Fibroblast of gingiva (primary cell): ENCODE measurements at regions not wholly inside any gene's neighbourhood (a gene's known extent, or its start where the extent isn't known, plus 50 kb on each side); places are given as distances from the start of the nearest gene placed in this dataset.
"Not testable (repeated sequence)": the region's sequence is repeated elsewhere in the genome, so short reads cannot be mapped to it uniquely, and the experiment has no call there.

Experiments
- DNase-seq: peaks from one replicate; pipeline ENCODE4 v3.0.0-alpha.2; 2011; ENCODE audit warnings: low read depth

DNA sequence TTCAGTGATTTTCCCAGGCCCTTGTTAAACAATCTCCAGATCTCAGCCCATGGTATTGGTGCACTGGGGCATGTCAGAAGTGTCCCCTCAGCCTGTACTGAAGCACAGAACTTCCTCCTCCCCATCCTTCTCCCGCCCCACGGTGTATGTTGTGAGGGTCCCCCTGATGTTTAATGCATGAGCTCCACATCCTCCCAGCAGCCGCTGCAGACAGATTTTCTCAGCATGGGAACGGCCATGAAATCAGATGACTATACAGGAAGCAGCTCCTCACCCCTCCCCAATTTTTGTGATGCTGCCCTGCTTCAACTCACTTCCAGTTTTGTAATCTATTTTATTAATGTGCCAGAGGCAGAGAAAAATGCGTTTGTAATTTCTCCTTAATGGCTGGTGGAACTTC is 406.0 kb downstream of the MIAT start:
- DNase-seq, result no peak

DNA sequence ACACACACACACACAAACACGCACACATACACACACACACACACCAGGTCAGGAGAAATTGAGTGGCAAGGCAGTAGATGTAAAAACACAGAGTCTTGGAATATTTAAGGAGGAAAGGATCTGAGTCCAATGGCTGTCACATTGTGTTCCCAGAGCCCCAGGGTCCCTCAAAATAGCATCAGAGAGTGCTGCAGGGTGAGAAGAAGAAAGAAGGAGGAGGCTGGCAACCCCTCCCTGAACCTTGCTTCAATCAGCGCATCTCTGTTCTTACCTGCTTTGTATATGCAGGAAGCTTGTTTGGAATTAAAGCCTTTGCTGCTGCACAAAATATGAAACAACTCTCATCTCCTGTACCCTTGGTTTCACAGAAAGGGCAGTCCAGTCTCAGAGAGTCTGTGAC is 406.5 kb downstream of the MIAT start:
- DNase-seq, result no peak

DNA sequence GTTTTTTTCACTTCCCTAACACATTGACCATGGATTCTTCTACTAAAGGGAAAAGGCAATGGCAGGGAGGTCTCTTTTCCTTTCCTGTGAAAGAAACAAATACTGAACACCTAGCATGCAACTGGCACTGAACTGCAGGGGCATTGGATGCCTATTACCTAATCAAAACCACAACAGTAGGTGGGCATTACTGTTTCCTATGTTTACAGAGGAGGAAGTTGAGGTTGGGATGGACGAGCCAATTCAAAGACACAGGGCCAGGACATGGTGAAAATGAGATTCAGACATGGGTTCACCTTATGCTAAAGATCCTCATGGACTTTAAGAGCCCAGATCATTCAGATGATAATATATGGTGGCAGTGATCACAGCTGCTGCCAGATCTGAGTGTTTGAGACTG is 407.0 kb downstream of the MIAT start:
- no peak for DNase-seq

DNA sequence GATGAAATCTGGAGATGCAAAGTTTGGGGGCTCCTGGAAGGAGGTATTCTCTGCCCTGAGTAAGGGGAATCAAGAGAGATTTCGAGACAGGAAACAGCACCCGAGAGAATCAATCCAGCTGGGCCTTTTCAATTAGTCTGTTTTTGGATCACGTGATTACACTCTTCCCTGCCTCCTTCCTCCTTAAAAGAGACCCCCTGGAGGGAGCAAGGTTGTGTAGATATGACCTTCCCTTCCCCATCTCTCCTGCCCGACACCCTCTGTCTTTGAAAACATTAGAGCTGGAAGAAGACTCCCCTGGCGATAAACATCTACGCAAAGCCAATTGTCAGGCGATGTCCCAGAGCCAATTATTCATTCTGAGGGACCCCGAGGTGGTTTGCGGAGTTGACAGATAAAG is 407.9 kb downstream of the MIAT start:
- no peak for DNase-seq

DNA sequence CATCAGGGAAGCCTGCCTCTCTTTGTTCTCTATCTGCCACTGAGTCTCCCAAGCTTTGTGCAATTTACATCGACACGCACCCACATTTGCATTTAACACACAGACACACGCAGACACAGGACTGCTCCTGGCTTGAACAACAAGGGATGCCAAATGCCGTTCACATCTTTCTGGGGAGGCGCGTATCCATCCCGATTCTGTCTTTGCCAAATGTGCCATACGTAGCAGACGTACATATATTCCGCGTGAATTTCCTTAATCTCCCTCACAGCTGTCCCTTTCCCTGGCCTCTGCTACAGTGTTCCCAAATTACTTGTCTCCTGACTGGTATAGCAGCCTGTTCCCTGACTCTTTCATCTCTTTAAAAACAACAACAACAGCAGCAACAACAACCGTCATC is 409.5 kb downstream of the MIAT start:
- no peak for DNase-seq

DNA sequence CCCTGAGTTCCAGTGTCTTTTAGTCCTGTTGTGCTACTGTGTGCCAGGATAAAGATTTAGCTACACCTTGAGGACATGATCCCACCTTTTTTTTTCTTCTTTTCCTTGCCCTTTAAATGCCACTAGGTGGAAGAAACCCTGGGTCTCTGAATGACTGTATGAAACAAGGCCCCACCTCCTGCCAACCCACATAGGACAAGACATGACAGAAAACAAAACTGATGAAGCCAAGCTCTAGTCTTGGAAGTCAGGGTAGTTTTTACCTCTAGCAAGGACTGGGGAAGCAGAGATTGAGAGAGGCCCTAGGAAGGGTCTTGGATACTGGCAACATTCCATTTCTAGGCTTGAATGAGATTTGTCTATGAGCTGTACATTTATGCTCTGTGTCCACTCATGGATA is 410.7 kb downstream of the MIAT start:
- no peak for DNase-seq

DNA sequence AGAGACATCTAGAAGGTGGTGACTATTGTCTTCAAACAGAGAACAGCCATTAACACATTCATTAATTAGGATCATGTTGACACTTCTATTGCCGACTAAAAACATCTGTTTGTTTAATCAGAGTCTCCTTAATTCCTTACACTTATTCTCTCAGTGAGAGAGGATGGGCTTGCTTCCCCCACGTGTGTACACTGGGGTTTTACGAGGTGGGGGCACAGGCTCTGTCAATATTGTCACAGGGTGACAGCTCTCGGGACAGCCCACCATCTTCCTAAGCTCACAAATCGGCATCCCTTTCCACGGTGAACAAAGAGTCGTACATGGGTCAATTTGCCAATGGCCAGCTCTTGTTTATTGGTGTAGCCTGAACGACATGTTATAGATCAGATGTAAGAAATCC is 413.2 kb downstream of the MIAT start:
- no peak for DNase-seq

DNA sequence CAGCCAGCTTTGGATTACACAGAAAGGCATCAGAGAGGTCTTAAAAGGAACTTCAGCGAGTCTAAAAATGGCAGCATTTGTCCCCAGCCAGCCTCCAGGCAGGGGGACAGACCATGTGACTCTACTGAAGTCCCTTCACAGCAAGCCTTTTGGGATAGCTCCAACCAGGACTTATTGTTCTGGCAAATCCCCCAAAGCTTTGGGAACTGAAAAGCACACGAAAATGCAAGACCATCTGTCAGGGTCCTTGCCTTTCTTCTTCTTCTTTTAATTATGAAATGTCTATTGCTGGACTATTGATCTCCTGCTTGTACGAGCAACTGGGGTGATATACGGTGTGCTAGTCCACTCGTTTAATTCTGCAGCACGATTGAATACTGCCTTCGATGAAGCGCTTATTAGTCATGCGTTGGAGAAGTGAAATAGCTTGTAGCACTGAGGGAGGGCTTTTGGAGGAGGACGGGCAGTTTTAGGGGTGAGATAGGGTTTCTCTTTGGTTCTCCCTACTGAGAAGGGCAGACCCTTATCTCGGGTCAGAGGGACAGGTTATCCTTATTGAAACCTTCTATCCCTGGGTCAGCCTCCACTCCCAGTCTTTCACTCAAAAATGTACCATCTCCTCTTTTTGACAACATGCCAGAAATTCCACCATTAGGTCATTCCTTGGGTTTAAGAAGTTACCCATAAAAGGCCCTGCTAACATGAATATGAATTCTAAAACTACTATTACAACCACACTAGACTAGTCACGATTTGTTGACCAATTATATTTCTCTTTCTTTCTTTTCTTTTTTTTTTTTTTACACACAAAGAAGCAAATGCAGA is 416.4 kb downstream of the MIAT start:
- DNase-seq, result no peak

DNA sequence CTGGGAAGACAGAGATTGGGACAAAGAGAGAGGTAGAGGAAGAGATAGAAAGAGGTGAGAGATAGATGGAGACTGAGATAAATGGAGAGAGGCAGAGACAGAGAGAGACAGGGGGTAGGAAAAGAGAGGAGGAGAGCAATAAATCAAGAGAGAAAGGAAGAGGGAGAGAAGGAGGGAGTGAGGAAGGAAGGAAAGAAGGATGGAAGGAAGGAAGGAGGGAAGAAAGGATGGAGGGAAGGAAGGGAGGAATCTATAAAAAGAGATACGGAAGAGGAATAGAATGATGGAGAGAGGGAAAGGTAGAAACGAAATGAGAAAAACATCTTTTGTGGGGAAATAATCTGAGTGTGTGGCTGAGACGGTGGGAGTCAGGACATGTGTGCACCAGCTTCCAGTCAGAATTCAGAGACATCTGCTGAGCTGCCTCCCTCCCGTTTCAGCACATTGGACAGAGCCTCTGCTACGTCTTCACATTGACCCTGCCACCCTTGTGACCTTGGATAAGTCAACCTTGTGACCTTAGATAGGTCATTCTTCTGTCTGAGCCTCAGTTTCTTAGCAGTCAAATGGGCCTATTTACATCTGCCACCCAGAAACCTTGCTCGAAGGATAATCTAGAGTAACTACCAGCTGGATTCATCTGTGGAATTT is 417.8 kb downstream of the MIAT start:
- no peak for DNase-seq

DNA sequence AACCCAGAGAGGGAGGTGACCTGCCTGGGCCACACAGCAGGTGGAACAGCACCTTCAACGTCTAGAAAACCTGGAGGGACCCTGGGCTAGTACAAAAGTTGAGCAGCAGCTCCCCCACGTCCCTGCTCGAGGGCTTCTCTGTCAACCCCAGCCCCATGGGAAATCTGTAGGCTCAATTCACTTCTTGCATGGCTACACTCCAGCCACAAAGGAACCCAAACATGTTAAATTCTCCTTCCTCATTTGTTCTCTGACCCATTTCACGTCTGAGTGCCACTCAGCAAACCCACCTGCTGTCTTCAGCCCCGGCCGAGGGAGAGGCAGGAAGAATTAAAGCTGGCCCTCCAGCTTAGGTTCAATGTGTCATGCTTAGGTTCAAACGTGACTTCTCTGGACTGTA is 418.5 kb downstream of the MIAT start:
- no peak for DNase-seq

DNA sequence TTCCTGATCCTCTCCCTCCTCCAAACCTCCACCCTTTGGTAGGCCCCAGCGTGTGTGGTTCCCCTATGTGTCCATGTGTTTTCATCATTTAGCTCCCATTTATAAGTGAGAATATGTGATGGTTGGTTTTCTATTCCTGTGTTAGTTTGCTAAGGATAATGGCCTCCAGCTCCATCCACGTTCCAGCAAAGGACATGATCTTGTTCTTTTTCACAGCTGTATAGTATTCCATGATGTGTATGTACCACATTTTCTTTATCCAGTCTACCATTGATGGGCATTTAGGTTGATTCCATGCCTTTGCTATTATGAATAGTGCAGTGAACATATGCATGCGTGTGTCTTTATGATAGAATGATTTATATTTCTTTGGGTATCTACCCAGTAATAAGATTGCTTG is 420.7 kb downstream of the MIAT start:
- DNase-seq, result not testable (repeated sequence)

DNA sequence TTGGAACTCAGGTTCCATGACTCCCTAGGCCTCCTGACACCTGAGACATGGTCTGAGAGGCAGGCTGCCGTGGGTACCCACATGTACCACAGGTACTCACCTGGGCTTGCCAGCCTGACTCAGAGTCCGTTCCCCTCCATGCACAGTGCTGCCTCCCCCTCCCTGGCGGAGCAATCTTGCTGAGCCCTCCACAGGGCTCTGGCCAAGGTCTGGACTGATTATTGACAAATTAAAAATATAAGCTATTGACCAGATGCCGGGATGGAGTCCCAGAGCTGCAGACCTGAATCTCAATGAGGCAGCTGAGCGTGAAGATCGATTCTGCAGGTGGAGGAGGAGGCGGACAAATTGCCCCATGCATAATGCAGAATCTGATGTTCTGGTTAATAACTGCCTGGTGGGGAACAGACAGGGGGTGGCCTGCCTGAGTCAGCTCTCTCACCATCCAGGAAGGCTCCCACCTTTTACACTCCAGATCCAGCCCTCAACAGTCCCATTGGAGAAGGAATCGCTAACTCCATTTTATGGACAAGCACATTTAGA is 422.7 kb downstream of the MIAT start:
- no peak for DNase-seq

DNA sequence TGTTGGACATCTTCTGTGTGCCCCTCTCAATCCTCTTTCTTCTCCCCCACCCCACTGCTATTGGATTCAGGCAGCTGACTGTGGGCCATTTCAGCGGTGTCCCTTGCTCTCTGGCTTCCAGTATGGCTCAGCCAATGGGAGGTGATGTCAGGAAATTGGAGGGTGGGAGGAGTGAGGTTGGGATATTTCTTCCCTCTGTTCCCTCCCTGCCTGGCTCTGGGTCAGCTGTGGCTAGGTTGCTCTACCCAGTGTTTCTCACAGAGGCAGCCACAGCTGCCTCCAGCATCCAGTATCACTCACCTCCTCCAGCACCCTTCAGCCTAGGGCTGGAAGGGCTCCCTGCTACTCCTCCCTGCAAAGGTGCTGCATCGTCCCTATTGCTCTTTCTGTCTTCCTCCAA is 423.5 kb downstream of the MIAT start:
- no peak for DNase-seq

DNA sequence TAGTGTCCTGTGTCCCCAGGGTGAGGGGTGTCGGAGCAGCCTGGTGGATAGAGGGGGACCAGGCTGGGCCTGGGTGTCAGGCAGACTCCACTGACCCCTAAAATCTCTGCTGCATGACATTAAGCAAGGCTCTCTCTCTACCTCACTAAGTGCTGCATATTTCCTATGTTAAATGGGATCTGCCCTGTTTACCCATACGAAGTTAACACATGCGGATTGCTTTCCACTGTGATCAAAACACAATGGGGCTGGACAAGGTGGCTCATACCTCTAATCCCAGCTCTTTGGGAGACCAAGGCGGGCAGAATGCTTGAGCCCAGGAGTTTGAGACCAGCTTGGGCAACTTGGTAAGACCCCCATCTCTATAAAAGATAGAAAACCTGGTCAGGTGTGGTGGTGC is 426.2 kb downstream of the MIAT start:
- no peak for DNase-seq

DNA sequence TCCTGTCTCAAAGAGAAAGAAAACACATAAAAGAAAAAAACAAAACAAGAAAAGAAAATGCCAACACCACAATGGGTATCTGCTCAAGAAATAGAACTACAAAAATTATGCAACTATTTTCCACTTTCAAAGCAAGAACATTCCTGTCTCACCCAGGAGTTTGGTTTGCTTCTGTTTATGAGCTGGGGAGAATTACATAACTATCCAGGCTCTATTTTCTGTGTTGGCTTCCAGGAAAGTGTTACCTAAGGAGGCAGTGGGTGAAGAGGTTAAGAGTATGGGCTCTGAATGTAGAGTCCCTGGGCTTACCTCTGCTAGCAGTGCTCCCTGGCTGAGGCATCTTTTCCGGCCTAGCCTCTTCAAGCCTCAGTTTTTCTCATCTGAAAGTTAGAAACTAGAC is 426.7 kb downstream of the MIAT start:
- DNase-seq, result no peak

DNA sequence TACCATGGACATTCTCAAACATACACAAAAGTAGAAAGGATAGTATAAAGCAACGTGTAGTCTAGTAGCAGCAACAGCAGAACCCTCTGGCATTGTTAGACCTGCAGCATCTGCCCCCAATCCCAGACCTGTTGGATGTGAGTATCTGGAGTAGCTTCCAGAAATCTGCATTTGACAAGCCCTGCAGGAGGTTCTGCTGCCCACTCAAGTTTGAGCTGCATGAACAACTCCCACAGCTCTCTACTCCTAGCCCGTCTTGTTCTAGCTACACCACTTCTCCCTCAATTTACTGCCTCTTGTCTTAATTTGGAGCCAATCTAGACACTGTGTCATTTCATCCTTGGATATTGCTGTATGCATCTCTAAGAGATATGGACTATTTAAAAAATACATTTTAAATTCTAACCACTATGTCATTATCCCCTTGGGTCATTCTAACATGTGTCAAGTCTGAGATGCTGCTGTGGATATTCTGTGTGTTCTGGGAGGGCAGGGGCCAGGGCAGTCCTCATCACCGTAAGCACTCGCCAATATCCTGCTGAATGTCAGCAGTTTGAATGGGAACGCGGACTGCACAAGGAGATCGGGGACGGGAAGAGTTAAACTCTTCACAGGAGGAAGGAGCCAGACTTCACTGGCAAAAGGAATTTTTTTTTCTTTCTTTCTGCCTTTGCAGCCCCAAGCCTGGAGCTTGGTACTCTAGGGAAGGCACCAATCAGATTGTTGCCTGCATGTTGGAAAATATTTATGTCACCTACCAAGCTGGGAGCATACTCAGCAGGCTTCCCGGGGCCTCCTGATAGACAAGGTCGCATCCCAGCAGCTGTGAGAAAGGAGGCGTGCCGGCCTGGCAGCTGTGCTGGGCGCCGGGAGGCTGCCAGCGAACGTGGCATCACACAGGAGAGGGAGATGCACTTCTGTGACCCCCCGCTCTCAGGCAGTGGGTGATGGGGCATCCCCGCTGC is 429.0 kb downstream of the MIAT start:
- no peak for DNase-seq

DNA sequence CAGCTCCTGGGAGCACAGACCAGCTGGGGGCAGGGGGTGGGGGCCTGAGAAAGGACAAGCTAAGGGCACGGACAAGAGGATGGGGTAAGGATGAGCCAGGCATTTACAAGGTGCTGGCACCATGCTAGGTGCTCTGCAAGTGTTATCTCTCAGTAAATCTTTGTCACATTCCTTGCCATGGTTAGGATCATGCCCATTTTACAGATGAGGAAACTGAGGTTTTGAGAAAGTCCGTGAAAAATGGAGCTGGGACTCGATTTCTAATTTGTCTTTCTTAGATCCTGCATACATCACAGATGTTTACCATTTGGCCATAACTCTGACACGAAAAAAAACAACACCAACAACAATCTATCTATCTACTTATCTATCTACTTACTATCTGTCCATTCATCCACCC is 429.7 kb downstream of the MIAT start:
- DNase-seq, result no peak

DNA sequence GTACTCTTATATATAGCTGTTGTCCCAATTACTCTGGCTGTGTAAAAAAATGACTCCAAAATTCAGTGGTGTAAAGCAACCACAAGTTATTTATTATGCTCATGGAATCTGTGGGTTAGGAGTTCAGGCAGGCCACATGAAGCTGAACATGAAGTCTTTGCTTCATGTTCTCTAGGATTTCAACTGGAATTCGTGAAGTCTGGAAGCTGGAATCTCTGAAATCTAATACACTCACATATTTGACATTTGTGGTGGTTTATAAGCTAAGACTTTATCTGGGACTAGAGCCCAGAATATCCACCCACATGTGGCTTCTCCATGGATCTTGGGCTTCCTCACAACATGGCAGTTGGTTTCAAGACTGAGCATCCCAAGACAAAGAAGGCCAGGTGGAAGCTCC is 430.6 kb downstream of the MIAT start:
- peak; percentile 41 for DNase-seq

DNA sequence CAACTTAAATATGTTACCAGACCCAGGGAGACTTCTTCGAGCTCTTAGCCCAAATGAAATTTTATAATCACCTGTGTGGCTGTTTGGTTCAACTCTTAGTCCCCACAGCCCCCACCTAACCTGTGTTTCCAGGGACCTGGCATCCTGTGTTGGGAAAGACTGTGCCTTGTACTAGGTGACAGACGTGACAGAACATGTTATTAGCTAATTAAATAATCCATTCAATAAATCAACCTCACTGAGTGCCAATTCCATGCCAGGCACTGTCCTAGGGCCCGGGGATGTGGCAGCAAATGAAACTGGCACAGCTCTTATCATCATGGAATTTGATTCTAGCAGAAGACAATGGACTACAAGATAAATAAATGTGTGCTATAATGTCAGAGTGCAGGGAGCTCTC is 431.9 kb downstream of the MIAT start:
- no peak for DNase-seq

DNA sequence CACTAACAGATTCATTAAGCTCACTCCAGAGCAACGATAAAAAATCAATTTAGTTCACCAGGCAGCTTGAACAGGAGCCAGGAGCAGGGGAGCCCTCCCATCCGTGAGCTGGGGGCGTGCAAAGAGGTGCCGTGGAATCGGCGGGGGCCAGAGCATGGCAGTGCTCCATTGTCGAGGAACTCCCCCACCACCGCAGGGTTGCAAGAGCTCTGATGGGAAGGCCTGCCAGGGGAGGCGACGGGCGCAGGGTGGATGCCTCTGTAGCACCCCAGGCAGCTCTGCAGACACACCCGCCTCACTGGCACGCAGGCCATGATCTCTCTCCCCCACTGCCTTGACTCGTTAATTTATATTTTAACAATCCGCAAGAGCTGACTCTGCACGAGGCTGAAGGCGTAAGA is 433.2 kb downstream of the MIAT start:
- no peak for DNase-seq

DNA sequence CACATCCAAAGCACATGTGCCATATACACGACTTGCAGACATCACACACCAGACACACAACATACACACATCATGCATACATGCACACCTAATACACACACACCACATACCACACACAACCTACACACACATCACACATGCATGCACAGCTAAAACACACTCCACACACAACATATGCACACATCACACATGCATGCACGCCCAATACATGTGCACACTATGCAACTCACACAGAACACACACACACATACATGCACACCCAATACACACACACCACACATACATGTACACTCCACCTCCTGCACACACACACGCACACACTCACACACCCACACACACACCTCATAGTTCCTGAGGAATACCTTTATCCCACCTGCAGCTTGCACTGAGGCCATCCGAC is 436.0 kb downstream of the MIAT start:
- DNase-seq, result no peak

DNA sequence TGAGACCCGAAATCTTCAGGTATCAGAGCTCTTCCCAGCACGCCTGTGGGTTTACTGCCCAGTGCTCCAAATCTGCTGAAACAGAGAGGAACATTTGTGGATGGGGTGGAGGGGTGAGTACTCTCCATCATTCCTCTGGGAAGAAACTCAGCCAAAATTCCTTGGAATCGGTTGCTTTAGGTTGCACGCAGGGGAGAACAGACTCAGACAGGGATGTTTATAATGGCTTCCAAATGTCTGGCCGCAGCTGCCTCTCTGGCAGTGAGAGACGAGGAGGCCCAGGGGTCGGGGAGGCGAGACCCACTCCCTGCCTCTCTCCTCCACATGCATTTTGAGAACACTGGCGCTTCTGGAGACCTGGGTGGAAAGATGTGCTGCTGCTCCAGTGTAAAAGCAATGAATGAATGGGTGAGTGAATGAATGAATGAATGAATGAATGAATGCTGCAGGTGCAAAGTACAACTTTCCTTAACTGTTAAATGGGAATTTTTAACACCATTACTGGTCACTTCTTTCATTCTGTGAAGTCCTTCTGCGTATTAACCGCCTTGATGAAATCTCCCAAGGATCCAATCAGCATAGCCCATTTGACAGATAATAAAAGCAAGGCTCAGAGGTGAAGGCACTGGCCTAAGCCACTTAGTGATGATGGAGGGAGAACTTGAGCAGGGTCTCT is 437.4 kb downstream of the MIAT start:
- peak; percentile 44 for DNase-seq
